Calu3 (cell line): ENCODE measurements at regions not wholly inside any gene's neighbourhood (a gene's known extent, or its start where the extent isn't known, plus 50 kb on each side); places are given as distances from the start of the nearest gene placed in this dataset.

Source experiments
- BruUV-seq: library from RNA; stranded (reverse); fragments of 400-500 nt; replicated peaks from 2 replicates; lab custom pipeline; 2021; lab: Mats Ljungman, UMichigan
- CTCF ChIA-PET: fragments of 300-600 bp; sonication (Branson Sonifier 250); formaldehyde crosslinking; loops from one replicate; lab custom pipeline; 2022; ENCODE audit warnings: antibody characterized with exemption; lab: Charles Lee
- DNase-seq: peaks from one replicate; pipeline ENCODE4 v3.0.0; 2022
- H3K27ac Mint-ChIP-seq: one replicate; pipeline ENCODE4 v1.8.0; 2022; ENCODE audit warnings: mixed read lengths; ENCODE audit not compliant: unreplicated experiment
- H3K27me3 Mint-ChIP-seq: one replicate; pipeline ENCODE4 v1.8.0; 2022; ENCODE audit warnings: mixed read lengths; ENCODE audit not compliant: unreplicated experiment
- H3K36me3 Mint-ChIP-seq: one replicate; pipeline ENCODE4 v1.8.0; 2022; ENCODE audit warnings: mild to moderate bottlenecking, moderate library complexity, mixed read lengths; ENCODE audit not compliant: insufficient read depth, unreplicated experiment
- H3K4me1 Mint-ChIP-seq: one replicate; pipeline ENCODE4 v1.8.0; 2022; ENCODE audit warnings: mild to moderate bottlenecking, low read depth, mixed read lengths; ENCODE audit not compliant: unreplicated experiment
- H3K4me3 Mint-ChIP-seq: one replicate; pipeline ENCODE4 v1.8.0; 2022; ENCODE audit warnings: mild to moderate bottlenecking, low read depth, moderate library complexity, mixed read lengths; ENCODE audit not compliant: unreplicated experiment
- H3K9me3 Mint-ChIP-seq: one replicate; pipeline ENCODE4 v1.8.0; 2022; ENCODE audit warnings: low read depth, mixed read lengths; ENCODE audit not compliant: unreplicated experiment
- intact Hi-C: fragments of 100-400 bp; cut with micrococcal nuclease; formaldehyde crosslinking; loops from one replicate; pipeline ENCODE4 v1.10.0; 2022; ENCODE audit not compliant: unreplicated experiment
- TF ChIP-seq, protein P1 (sequence below): fragments of 200-600 bp; IDR thresholded peaks from one replicate; pipeline ENCODE4 v1.8.0; 2022; ENCODE audit warnings: antibody characterized with exemption; ENCODE audit not compliant: unreplicated experiment

DNA sequence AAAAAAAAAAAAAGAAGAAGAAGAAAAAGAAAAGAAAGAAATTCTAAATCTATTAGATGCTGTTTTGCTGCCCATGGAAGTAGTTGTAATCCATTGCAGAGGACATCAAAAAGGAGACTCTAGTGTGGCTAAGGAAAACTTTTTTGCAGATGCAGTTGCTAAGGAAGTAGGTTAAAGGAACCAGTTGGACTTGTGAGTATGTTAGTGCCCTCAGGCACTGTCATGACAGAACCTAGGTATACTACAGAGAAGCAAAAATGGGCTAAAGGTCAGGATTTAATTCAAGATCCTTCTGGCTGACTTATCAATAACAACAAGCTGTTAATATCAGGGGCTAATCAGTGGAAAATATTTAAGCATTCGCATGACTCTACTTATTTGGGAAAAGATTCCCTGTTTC lies 1571.6 kb upstream of the FLRT2 start:
- Mint-ChIP-seq H3K27ac (no peak overlapping the region), H3K9me3 (peaks cover 5% of the 10 kb centered on the region), H3K4me3 (no peak overlapping the region), H3K4me1 (no peaks in the 10 kb centered on the region), H3K27me3 (no peaks in the 10 kb centered on the region), H3K36me3 (no peaks in the 10 kb centered on the region)
- no peak for DNase-seq
- intact Hi-C loops: no loop called here
- no TSS peak for BruUV-seq
- CTCF ChIA-PET: no interaction called here
- TF ChIP-seq, protein P1, sequence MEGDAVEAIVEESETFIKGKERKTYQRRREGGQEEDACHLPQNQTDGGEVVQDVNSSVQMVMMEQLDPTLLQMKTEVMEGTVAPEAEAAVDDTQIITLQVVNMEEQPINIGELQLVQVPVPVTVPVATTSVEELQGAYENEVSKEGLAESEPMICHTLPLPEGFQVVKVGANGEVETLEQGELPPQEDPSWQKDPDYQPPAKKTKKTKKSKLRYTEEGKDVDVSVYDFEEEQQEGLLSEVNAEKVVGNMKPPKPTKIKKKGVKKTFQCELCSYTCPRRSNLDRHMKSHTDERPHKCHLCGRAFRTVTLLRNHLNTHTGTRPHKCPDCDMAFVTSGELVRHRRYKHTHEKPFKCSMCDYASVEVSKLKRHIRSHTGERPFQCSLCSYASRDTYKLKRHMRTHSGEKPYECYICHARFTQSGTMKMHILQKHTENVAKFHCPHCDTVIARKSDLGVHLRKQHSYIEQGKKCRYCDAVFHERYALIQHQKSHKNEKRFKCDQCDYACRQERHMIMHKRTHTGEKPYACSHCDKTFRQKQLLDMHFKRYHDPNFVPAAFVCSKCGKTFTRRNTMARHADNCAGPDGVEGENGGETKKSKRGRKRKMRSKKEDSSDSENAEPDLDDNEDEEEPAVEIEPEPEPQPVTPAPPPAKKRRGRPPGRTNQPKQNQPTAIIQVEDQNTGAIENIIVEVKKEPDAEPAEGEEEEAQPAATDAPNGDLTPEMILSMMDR: no peak

DNA sequence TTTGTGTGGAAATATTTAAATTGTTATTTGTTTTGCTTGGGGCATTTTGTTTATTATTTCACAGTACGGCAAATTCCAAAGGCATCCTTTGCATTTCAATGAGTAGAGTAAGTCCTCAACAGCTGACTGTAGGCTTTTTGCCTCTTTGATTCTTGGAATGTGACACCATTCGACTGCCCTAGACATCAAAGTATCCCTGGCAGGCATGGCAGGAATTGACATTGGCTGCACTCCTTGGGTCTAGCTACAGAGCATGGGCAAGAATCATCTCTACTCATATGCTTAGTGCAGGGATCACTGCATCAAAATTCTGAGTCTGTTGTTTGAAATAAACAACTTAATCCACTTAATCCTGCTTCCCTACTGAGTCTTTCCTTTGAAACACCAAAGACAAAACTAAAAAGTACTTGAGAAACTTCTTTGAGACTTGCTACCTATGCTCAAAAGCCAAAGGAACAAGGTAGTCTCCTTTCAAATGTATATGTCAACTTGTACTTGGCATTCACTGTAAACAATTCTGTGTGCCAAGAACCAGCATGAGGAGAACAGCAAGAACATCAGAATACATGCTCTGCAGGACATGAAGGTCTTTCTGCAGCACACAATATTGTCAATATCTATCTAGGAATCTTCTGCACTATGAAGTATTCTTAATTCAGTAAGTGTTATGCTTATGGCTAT lies 1569.0 kb upstream of the FLRT2 start:
- no TSS peak for BruUV-seq
- Mint-ChIP-seq H3K27ac (no peak overlapping the region), H3K27me3 (no peaks in the 10 kb centered on the region), H3K36me3 (no peaks in the 10 kb centered on the region), H3K4me3 (no peak overlapping the region), H3K4me1 (no peaks in the 10 kb centered on the region), H3K9me3 (peaks cover 5% of the 10 kb centered on the region)
- CTCF ChIA-PET: no interaction called here
- TF ChIP-seq, protein P1: no peak
- intact Hi-C loops: no loop called here
- DNase-seq: no peak

DNA sequence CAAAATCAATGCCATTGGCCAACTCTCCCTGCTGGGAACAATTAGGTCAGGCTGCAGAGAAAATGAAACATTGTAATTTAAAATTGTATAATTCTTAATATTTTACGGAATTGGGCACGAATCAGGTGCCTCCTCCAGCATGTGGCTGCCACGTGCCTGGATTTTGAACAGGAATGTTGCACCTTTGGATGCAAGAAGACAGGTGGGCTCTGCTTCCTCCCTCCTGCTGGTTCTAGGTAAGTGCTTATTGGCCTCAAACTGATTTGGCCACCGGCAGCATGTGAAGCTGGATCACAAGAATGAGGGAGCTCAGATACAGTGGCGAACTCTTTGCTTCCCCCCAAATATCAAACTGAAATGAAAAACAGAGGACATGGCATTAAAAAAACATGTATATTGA lies 1559.9 kb upstream of the FLRT2 start:
- TF ChIP-seq, protein P1: no peak
- H3K4me3 Mint-ChIP-seq: no peak overlapping the region
- CTCF ChIA-PET: no interaction called here
- no peaks in the 10 kb centered on the region for H3K4me1 Mint-ChIP-seq
- intact Hi-C loops: no loop called here
- BruUV-seq: no TSS peak
- H3K27me3 Mint-ChIP-seq: no peaks in the 10 kb centered on the region
- H3K9me3 Mint-ChIP-seq: peaks cover 10% of the 10 kb centered on the region
- DNase-seq: no peak
- no peaks in the 10 kb centered on the region for H3K36me3 Mint-ChIP-seq
- H3K27ac Mint-ChIP-seq: no peak overlapping the region

DNA sequence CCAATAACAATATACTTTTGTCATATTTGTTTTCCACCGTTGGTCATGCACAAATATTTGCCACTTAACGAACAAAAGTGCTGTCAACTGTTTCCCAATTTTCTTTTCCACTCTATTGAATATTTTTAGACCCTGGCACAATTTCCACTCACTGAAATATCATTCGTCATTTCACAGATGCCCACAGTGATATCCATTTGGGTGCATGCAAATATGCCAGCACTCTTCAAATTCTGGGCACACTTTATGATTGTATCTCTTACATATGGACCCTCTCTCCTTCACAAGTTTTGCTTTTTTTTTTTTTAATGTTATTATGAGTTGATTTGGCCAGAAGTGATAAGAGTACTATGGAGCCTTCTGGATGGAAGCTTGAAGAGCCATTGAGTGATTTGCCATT lies 1557.3 kb upstream of the FLRT2 start:
- Mint-ChIP-seq H3K9me3 (peaks cover 10% of the 10 kb centered on the region), H3K36me3 (no peaks in the 10 kb centered on the region), H3K4me3 (no peak overlapping the region), H3K27me3 (no peaks in the 10 kb centered on the region), H3K4me1 (no peaks in the 10 kb centered on the region), H3K27ac (no peak overlapping the region)
- no peak for DNase-seq
- intact Hi-C loops: no loop called here
- no TSS peak for BruUV-seq
- CTCF ChIA-PET: interaction anchor here (0.6 kb wide), 1 partner anchor 22 kb away, joined by 3 read pairs; no protein-coding TSS in a partner anchor
- TF ChIP-seq, protein P1: no peak
